Activated CD8-positive, alpha-beta T cell treated with anti-CD3 and anti-CD28 coated beads for 36 hours (primary cell): ENCODE measurements at regions not wholly inside any gene's neighbourhood (a gene's known extent, or its start where the extent isn't known, plus 50 kb on each side); places are given as distances from the start of the nearest gene placed in this dataset.

Experiments used
- ATAC-seq: fragments of 200-7000 bp; cut with Tn5 transposase; one replicate; pipeline ENCODE4 v1.10.0; 2021; ENCODE audit warnings: mild to moderate bottlenecking, moderate library complexity
- CTCF ChIA-PET: fragments of 350-600 bp; sonication (Branson Sonifier 250); formaldehyde crosslinking; loops from one replicate; lab custom pipeline; 2021; ENCODE audit warnings: antibody characterized with exemption; lab: Charles Lee
- POLR2A ChIA-PET: fragments of 350-600 bp; sonication (Branson Sonifier 250); formaldehyde crosslinking; loops from one replicate; lab custom pipeline; 2021; ENCODE audit warnings: antibody characterized with exemption; lab: Charles Lee
- DNase-seq: peaks from one replicate; pipeline ENCODE4 v3.0.0-alpha.2; 2020
- H3K27ac Mint-ChIP-seq: one replicate; pipeline ENCODE4 v1.8.0; 2021; ENCODE audit warnings: mild to moderate bottlenecking, mixed read lengths
- H3K27me3 Mint-ChIP-seq: one replicate; pipeline ENCODE4 v1.8.0; 2021; ENCODE audit warnings: mixed read lengths
- H3K36me3 Mint-ChIP-seq: one replicate; pipeline ENCODE4 v1.8.0; 2021; ENCODE audit warnings: low read depth, mixed read lengths
- H3K4me1 Mint-ChIP-seq: one replicate; pipeline ENCODE4 v1.8.0; 2021; ENCODE audit warnings: low read depth, mixed read lengths
- H3K4me3 Mint-ChIP-seq: one replicate; pipeline ENCODE4 v1.8.0; 2021; ENCODE audit warnings: mild to moderate bottlenecking, moderate library complexity, mixed read lengths
- H3K9me3 Mint-ChIP-seq: one replicate; pipeline ENCODE4 v1.8.0; 2021; ENCODE audit warnings: mixed read lengths
- intact Hi-C: fragments of 100-400 bp; cut with micrococcal nuclease; formaldehyde crosslinking; loops from one replicate; pipeline ENCODE4 v1.10.0; 2022
- TF ChIP-seq, protein P1 (sequence below): fragments of 200-600 bp; IDR thresholded peaks from one replicate; pipeline ENCODE4 v1.8.0; 2022; ENCODE audit warnings: antibody characterized with exemption, mild to moderate bottlenecking

DNA sequence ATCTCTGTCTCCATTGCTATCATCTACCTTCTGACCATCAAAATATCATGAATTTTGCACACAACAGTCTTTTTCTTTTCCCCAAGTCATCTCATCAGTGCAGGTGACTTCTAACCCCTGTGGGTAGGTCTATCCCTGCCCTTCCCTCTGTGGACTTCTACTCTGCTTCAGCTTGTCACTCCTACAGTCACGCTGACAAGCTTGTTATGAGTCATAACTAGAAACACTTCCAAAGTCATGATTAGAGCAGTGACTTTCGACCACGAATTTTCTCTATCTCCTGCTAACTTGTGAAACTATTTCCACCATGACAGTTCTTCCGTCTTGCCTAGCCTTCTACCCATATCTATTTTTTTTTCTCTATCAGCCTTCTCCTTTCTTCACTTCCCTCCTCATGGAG, 343.7 kb upstream of the ARGLU1 start:
- POLR2A ChIA-PET: interaction anchor here (1.2 kb wide), 1 partner anchor 426 kb away, joined by 3 read pairs; no protein-coding TSS in a partner anchor
- Mint-ChIP-seq H3K9me3 (no peaks in the 10 kb centered on the region), H3K27ac (no peak overlapping the region), H3K4me3 (no peak overlapping the region), H3K4me1 (no peaks in the 10 kb centered on the region), H3K36me3 (no peaks in the 10 kb centered on the region), H3K27me3 (peaks cover 12% of the 10 kb centered on the region)
- ATAC-seq: no peak
- TF ChIP-seq, protein P1, sequence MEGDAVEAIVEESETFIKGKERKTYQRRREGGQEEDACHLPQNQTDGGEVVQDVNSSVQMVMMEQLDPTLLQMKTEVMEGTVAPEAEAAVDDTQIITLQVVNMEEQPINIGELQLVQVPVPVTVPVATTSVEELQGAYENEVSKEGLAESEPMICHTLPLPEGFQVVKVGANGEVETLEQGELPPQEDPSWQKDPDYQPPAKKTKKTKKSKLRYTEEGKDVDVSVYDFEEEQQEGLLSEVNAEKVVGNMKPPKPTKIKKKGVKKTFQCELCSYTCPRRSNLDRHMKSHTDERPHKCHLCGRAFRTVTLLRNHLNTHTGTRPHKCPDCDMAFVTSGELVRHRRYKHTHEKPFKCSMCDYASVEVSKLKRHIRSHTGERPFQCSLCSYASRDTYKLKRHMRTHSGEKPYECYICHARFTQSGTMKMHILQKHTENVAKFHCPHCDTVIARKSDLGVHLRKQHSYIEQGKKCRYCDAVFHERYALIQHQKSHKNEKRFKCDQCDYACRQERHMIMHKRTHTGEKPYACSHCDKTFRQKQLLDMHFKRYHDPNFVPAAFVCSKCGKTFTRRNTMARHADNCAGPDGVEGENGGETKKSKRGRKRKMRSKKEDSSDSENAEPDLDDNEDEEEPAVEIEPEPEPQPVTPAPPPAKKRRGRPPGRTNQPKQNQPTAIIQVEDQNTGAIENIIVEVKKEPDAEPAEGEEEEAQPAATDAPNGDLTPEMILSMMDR: no peak
- CTCF ChIA-PET: no interaction called here
- DNase-seq: no peak
- intact Hi-C loops: no loop called here

DNA sequence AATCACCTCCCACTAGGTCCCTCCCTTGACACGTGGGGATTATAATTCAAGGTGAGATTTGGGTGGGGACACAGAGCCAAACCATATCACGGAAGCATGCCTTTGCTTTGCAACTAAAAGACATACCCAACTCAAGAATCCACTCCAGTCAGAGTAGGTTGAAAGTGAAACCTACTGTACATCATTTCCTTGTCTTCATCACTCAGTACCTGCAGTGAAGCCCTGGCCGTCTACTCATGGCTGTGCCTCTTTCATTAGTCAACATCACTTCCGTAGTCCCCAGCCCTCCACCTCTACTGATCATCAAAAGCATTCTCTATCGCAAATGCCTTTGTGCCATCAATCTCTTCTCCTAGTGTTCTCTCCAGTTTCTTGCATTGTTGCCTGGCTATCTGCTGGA, 343.1 kb upstream of the ARGLU1 start:
- ChIA-PET CTCF (no interaction called here), POLR2A (interaction anchor here (1.2 kb wide), 1 partner anchor 427 kb away, joined by 3 read pairs; no protein-coding TSS in a partner anchor)
- DNase-seq (no peak), ATAC-seq (no peak)
- Mint-ChIP-seq H3K9me3 (no peaks in the 10 kb centered on the region), H3K27me3 (peaks cover 10% of the 10 kb centered on the region), H3K36me3 (no peaks in the 10 kb centered on the region), H3K4me1 (no peaks in the 10 kb centered on the region), H3K27ac (no peak overlapping the region), H3K4me3 (no peak overlapping the region)
- TF ChIP-seq, protein P1: no peak
- intact Hi-C loops: no loop called here

DNA sequence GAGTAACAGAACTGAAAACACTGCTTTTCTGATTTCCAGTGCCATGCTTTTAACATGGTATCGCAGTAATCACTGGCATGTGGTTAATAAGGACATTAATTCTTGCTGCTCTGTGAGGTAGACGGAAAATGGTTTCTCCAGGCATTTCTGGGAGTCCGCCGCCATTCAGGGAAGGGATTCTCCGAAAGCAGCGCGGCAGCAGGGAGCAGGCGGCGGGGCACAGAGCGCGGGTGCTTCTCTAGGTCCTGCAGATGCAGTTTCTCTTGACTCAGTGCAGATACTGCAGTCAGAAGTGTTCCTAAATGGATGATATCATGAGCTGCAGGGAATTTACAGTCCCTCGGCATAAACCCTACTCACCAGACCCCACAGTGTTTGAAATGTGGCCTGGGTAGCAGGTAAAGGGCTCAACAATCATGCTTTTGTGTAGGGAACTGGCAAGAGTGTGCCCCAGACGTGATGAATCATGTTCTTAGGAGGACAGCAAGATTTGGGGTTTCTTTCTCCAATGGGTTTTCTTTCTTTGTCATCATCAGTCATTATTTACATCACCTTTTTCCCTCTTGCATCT, 338.6 kb upstream of the ARGLU1 start:
- H3K27ac Mint-ChIP-seq: no peak overlapping the region
- peaks cover 4% of the 10 kb centered on the region for H3K27me3 Mint-ChIP-seq
- intact Hi-C loops: no loop called here
- no peak for DNase-seq
- no peaks in the 10 kb centered on the region for H3K4me1 Mint-ChIP-seq
- TF ChIP-seq, protein P1: no peak
- H3K4me3 Mint-ChIP-seq: no peak overlapping the region
- CTCF ChIA-PET: no interaction called here
- POLR2A ChIA-PET: no interaction called here
- H3K36me3 Mint-ChIP-seq: no peaks in the 10 kb centered on the region
- peaks cover 1% of the 10 kb centered on the region for H3K9me3 Mint-ChIP-seq
- ATAC-seq: no peak

DNA sequence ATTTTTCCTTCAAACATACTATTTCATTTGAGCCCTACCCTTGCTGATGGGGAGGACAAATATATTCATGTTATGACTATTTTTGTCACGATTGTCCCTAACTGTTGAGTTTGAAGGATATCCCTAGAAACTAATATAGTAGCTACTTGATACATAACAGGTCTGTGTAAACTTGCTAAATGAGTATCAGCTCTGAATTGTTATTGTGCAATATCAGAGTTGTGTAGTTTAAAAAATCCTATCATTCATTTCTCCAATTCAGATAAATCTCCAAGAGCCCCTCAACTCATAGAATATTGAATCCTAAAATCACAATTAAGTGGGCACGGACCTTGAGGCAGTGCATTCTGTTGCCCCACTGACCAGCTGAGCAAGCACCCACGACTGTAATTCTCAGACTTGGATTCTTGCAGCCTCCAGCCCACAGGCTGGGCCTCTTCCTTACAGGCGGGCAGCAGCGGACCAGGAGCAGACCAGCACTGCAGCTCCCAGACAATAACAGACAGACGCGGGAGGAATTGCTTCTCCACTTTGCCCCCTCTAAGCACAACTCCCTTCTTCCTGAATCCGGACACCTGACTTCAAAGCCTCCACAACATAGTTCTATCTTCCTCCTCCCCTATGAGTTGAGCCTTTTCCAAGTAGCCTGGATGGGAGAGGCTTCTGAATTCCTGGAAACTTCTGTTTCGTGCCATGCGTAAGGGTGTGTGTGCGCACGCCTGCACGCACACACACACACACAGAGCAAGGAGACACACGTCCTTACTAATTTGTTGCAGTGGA, 337.6 kb upstream of the ARGLU1 start:
- Mint-ChIP-seq H3K4me1 (no peaks in the 10 kb centered on the region), H3K27me3 (peaks cover 4% of the 10 kb centered on the region), H3K4me3 (no peak overlapping the region), H3K27ac (no peak overlapping the region), H3K36me3 (no peaks in the 10 kb centered on the region), H3K9me3 (peaks cover 1% of the 10 kb centered on the region)
- ChIA-PET CTCF (no interaction called here), POLR2A (no interaction called here)
- TF ChIP-seq, protein P1: no peak
- intact Hi-C loops: no loop called here
- ATAC-seq (no peak), DNase-seq (no peak)

DNA sequence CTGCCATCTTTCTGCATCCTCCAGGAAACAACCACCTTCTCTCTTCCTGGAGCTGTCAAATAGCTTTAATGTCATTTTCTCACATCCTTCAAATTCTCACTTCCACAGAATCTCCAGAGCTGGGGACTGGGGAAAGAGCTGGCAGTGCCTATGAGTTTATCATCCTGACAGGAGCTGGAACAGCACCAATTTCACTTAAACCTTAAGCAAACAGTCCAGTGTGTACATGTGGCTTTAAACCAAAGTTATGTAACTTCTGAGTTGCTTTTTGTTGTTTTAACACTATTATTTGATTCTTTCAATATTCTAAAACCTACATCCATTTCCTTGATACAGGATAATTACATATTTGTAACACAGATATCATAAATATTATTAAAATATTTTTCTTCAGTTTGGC, 331.5 kb upstream of the ARGLU1 start:
- ATAC-seq: no peak
- Mint-ChIP-seq H3K36me3 (no peaks in the 10 kb centered on the region), H3K27me3 (no peaks in the 10 kb centered on the region), H3K4me1 (no peaks in the 10 kb centered on the region), H3K4me3 (no peak overlapping the region), H3K27ac (no peak overlapping the region), H3K9me3 (peaks cover 1% of the 10 kb centered on the region)
- CTCF ChIA-PET: no interaction called here
- TF ChIP-seq, protein P1: no peak
- POLR2A ChIA-PET: no interaction called here
- intact Hi-C loops: no loop called here
- no peak for DNase-seq
